GM19438 (cell line): ENCODE measurements at regions not wholly inside any gene's neighbourhood (a gene's known extent, or its start where the extent isn't known, plus 50 kb on each side); places are given as distances from the start of the nearest gene placed in this dataset.

Experiments used
- ATAC-seq: cut with Tn5 transposase; IDR thresholded peaks from one replicate; pipeline ENCODE4 v1.9.1; 2021; ENCODE audit warnings: low read depth; ENCODE audit not compliant: unreplicated experiment

- no peak for ATAC-seq
These were observed 69.7 kb upstream of the SPAG17 start for GRCh38 chr1:118254491-118255425.

- ATAC-seq, result no peak
These were observed 69.0 kb upstream of the SPAG17 start for GRCh38 chr1:118254001-118254400.

DNA sequence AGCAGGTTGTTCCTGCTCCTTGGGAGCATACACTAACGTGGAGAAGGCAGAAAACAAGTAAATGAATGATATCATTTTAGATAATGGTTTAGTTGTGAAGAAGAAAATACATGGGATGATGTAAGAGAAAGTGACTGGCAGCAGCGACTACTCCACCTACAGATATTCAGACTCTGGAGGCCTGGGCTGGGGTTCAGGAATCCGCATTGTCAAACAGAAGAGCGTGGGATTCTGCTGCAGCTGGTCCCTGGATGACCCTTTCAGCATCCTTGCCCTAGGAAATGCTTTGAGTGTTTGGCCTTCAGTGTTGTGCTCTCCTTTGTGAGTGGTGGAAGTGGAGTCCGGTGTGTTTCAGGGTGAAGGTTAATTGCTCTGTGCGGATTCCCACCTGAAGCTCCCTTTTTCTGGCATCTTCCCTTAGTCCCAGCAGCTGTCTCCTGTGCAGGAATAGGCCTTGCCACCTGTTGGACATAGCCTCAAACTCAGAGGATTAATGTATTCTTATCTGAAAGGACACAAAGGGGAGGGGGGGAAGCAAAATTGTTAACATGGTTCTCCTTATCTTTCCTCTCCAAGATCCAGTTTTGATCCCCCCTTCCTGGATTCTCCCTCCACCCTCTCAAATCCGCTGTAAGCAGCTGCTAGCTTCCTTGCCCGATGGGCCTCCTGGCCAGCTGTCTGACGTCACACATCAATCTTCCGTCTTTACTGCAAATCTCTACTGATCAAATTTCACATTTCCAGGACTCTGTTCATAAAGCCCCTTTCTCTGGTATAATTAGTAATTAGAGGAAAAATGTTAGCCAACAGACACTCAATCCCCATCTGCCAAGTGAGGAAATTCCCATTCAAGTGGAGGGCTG, 68.3 kb upstream of the SPAG17 start:
- ATAC-seq, result no peak

DNA sequence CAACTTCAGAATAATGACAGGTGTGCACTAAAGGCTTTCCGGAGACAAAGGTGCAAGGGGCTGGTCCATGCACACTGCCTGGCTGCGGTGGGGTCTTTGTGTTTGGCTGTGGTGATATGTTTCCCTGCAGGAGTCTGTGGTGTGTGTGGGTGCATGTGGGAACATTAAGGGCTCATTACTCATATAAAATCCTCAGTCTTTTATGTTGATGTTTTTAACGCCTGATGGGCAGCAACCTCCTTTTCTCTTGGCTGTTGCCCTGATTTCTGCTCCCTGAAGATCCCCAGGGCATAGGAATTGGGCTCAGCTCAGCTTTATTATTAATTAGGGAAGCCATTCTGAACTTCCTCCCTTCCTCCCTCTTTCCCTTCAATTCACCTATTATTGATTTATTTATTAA, 67.6 kb upstream of the SPAG17 start:
- ATAC-seq, result no peak

DNA sequence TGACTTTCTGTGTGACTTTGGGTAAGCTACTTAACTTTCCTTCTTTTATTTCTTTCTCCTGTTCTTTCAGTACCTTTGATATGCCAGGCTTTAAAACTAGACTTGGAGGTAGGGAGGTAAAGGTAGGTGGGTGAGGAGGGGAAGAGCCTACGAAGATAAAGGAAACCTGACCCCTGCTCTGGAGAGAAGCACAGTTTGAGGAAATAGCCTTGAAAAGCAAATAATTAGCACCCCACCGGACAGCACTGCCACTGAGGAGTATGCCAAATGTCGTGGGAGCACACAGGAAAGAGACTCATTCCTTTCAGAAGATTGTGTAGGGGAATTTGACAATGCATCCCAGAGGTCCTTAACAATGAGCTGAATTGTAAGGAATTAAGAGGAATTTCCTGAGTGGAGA, 65.2 kb upstream of the SPAG17 start:
- ATAC-seq, result no peak

- ATAC-seq, result no peak
These were observed 64.6 kb upstream of the SPAG17 start for GRCh38 chr1:118249641-118250040.

DNA sequence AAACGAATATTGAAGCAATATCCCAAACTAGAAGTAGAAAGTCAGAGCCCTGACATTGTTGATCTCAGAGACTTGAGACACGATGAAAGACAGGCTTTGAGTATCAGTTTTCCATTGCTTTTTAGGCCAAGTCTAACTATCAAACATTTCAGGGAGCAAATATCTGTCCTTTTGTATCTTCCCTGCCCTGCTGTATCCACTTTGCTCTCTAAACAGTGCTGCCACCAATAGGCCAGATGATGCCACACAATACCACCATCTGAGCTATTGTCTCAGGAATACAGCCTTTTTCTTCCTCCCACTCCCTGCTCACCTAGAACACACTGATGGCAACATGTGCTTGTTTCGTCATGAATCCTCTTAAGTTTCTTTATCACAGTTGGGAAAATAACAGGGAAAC, 62.6 kb upstream of the SPAG17 start:
- ATAC-seq, result no peak

- ATAC-seq, result no peak
These were observed 61.6 kb upstream of the SPAG17 start for GRCh38 chr1:118246646-118247045.

DNA sequence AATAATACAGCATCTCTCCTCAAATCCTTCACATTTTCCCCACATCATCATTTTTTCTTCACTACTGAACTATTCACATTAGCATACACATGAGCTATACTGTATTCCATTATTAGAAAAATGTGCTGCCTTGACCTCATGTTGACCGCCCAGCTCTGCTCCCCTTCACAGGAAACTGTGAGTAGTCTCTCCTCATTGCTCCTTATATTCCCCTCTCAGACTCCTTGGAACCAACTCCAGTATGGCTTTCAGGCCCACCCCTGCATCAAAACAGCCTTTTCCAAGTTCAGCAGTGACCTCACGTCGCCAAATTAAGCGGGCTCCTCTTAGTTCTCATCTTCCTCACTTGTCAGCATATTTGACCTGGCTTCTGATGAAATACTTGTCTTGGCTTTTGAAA, 59.2 kb upstream of the SPAG17 start:
- ATAC-seq, result no peak

DNA sequence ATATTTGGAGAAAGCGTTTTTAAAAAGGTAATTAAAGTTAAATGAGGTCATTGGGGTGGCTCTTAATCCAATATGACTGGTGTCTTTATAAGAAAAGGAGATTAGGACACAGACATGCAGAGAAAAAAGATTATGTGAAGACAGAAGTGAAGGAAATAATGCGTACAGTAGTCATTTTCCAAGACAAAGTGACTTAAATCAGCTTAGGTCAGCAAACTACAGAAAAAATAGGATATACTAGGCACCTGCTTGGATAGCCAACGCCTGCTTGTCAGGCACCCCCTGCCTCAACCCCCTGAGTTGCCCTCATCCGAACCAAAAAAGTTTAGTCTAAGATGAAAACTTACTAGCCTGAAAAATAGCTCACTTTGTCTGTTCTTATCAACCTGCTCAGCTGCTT, 58.2 kb upstream of the SPAG17 start:
- no peak for ATAC-seq
